Right lobe of liver (tissue), 6 donors: ENCODE measurements at regions not wholly inside any gene's neighbourhood (a gene's known extent, or its start where the extent isn't known, plus 50 kb on each side); places are given as distances from the start of the nearest gene placed in this dataset.

Experiments
- ATAC-seq, 4 donors: fragments of 200-7000 bp; cut with Tn5 transposase; one replicate each; pipeline ENCODE4 v1.9.1; 2020; ENCODE audit warnings: mild to moderate bottlenecking in 4 of 4, moderate library complexity in 4 of 4
- DNase-seq, 3 donors: peaks; one replicate each; pipeline ENCODE4 v3.0.0-alpha.2; 2020
- H3K27ac ChIP-seq, 3 donors: fragments of 200-600 bp; one replicate each; pipeline ENCODE4 v1.8.0; 2022
- H3K27me3 ChIP-seq, 2 donors: fragments of 200-600 bp; one replicate each; pipeline ENCODE4 v1.8.0; 2022
- H3K36me3 ChIP-seq, 4 donors: fragments of 200-600 bp; sonication (generic) in 1 of 4; one replicate each; pipeline versions ENCODE4 v1.5.1 to v1.8.0; 2017 to 2022; ENCODE audit warnings: control low read depth in 1 of 4
- H3K4me1 ChIP-seq, 4 donors: fragments of 200-600 bp; sonication (generic) in 1 of 4; one replicate each; pipeline versions ENCODE4 v1.5.1 to v1.8.0; 2017 to 2022; ENCODE audit warnings: control low read depth in 1 of 4
- H3K4me3 ChIP-seq, 3 donors: fragments of 200-600 bp; one replicate each; pipeline ENCODE4 v1.8.0; 2022
- H3K9me3 ChIP-seq, 4 donors: fragments of 200-600 bp; sonication (generic) in 1 of 4; one replicate each; pipeline versions ENCODE4 v1.5.1 to v1.8.0; 2017 to 2022; ENCODE audit warnings: control low read depth in 1 of 4
- POLR2A ChIP-seq: fragments of 450-650 bp; IDR thresholded peaks from one replicate; pipeline ENCODE4 v1.6.1; 2017; ENCODE audit warnings: antibody characterized with exemption, mild to moderate bottlenecking
- WGBS: methylation state at CpG from one replicate; pipeline ENCODE4 v1.1.6; 2018; ENCODE audit warnings: low coverage, low lambda C conversion rate; ENCODE audit not compliant: insufficient coverage; ENCODE audit errors: missing lambda C conversion rate; 5-methylcytosine and 5-hydroxymethylcytosine counted together
- intact Hi-C, 2 donors: fragments of 100-400 bp; cut with DNase I; formaldehyde crosslinking; loops; one replicate each; pipeline versions ENCODE4 v1.11.2 to v1.14.1; 2022
- TF ChIP-seq, protein P1 (sequence below), 4 donors: fragments of 200-600 bp in 3 of 4; fragments of 450-650 bp in 1 of 4; IDR thresholded peaks; one replicate each; pipeline versions ENCODE4 v1.5.1 to v1.8.0; 2016 to 2022; ENCODE audit warnings: antibody characterized with exemption in 4 of 4, mild to moderate bottlenecking in 2 of 4
- donor health status: DM: no; HTN: yes; CAD: no.
- donor health status: DM: no; HTN: no; CAD: no.
- donor health status: DM: no; HTN: no; CAD: no.
- donor health status: DM: no; HTN: yes; CAD: no.
- donor health status: DM: no; HTN: yes; CAD: no.

DNA sequence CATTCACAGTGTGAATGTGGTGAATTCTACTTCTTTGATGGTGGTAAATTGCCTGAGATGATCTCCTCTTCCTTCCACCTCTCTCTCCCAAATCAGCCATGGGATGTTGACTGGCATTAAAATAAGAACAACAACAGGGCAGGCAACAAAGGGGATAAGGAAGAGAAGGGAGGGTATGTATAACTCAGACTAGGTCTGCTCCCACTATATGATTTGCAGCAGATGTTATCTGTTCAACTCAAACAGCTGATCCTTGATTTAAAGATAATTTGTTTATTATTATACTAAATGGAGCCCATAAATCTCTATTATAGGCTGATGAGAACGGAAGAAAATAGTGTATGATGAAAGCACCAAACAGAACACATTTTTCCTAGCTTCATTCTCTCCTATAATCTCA, 262.0 kb downstream of the BTBD3 start:
- H3K9me3 ChIP-seq, result no peaks in the 10 kb centered on the region
- no peak overlapping the region for H3K4me3 ChIP-seq
- no peaks in the 10 kb centered on the region for H3K4me1 ChIP-seq
- intact Hi-C loops, result no loop called here
- TF ChIP-seq POLR2A, result no peak
- TF ChIP-seq, protein P1, sequence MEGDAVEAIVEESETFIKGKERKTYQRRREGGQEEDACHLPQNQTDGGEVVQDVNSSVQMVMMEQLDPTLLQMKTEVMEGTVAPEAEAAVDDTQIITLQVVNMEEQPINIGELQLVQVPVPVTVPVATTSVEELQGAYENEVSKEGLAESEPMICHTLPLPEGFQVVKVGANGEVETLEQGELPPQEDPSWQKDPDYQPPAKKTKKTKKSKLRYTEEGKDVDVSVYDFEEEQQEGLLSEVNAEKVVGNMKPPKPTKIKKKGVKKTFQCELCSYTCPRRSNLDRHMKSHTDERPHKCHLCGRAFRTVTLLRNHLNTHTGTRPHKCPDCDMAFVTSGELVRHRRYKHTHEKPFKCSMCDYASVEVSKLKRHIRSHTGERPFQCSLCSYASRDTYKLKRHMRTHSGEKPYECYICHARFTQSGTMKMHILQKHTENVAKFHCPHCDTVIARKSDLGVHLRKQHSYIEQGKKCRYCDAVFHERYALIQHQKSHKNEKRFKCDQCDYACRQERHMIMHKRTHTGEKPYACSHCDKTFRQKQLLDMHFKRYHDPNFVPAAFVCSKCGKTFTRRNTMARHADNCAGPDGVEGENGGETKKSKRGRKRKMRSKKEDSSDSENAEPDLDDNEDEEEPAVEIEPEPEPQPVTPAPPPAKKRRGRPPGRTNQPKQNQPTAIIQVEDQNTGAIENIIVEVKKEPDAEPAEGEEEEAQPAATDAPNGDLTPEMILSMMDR (IDR thresholded peaks at IDR 0.05), result no peak
- no peaks in the 10 kb centered on the region for H3K27me3 ChIP-seq
- no peaks in the 10 kb centered on the region for H3K36me3 ChIP-seq
- DNase-seq (no peak), ATAC-seq (no peak)
- WGBS, result 53% methylated on average over 1 of the region's 1 CpG
- H3K27ac ChIP-seq, result no peak overlapping the region

DNA sequence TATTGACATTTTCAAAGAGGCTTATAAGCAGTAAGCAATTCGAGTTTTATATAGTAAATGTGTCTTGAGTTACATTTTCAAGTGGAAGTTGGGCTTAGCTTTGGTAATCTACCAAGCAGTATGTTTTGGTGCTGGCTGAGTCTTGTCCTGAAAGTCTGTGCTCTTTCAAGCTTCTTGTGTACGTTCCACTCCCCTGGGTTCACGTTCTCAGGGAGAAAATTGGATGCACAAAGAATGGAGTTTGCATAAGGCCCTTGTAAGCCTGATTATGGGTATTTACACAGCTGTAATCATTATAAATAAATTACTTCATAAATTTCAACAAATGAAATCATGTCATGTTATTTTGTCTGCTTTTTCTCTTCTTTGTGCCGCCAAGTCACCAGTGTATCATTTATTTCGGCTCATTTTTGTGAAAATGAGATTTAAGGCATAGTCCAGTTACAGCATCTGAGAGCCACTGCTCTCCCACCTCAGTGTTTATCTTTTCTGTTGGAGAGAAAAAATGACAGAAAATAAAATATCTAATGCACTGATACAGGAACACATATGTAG, 262.5 kb downstream of the BTBD3 start:
- TF ChIP-seq, protein P1 (IDR thresholded peaks at IDR 0.05), result no peak
- no peak for TF ChIP-seq POLR2A
- H3K27ac ChIP-seq, result no peak overlapping the region
- no peak overlapping the region for H3K4me3 ChIP-seq
- H3K4me1 ChIP-seq, result no peaks in the 10 kb centered on the region
- no peak for ATAC-seq
- intact Hi-C loops, result no loop called here
- no peak for DNase-seq
- H3K36me3 ChIP-seq, result no peaks in the 10 kb centered on the region
- WGBS, result 52% methylated on average over 5 of the region's 5 CpGs
- no peaks in the 10 kb centered on the region for H3K27me3 ChIP-seq
- H3K9me3 ChIP-seq, result no peaks in the 10 kb centered on the region

DNA sequence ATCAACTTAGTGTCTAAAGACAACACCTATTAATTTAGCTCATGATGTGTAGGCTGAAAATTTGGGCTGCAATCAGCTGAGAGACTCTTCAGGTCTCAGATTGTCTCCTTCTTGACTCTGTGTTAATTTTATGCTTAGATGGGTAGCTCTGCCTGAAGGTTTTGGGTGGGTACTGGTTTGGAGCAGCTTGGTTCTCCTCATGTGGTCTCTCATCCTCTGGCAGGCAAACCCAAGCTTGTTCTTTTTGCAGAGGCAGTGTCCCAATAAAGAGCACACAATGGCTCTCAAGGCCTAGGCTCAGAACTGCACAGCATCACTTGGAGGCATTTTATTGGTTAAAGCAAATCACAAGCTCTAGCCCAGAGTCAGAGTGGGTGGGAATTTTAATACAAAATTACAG, 280.6 kb downstream of the BTBD3 start:
- Histone ChIP-seq H3K4me3 (no peak overlapping the region), H3K4me1 (no peaks in the 10 kb centered on the region), H3K9me3 (no peaks in the 10 kb centered on the region), H3K27me3 (no peaks in the 10 kb centered on the region), H3K27ac (no peak overlapping the region), H3K36me3 (no peaks in the 10 kb centered on the region)
- intact Hi-C loops, result no loop called here
- no peak for TF ChIP-seq POLR2A
- TF ChIP-seq, protein P1 (IDR thresholded peaks at IDR 0.05), result no peak
- DNase-seq (no peak), ATAC-seq (no peak)

DNA sequence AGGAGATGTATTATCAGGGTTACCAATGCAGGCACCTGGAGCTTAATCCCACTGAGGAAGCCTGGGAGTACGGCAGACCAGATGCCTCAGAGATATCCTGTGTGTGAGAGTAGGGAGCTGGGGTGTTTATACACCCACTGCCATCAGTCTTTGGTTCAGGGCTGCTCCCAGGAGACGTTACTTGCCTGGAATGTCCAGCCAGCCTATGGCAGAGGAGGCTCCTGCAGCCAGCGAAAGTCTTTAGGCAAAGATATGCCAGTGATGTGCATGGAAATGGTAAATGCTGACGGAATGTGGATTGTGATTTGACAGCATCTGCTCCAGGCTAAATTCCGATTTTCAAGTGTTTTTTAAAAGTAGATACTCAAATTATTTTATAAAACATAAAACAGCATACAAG, 282.0 kb downstream of the BTBD3 start:
- Histone ChIP-seq H3K9me3 (no peaks in the 10 kb centered on the region), H3K36me3 (no peaks in the 10 kb centered on the region), H3K4me1 (no peaks in the 10 kb centered on the region), H3K4me3 (no peak overlapping the region), H3K27me3 (no peaks in the 10 kb centered on the region), H3K27ac (no peak overlapping the region)
- intact Hi-C loops, result no loop called here
- ATAC-seq, result no peak
- WGBS, result 68% methylated on average over 4 of the region's 5 CpGs
- TF ChIP-seq, protein P1 (IDR thresholded peaks at IDR 0.05), result no peak
- TF ChIP-seq POLR2A, result no peak
- no peak for DNase-seq
